Ishikawa (cell line): ENCODE measurements at regions not wholly inside any gene's neighbourhood (a gene's known extent, or its start where the extent isn't known, plus 50 kb on each side); places are given as distances from the start of the nearest gene placed in this dataset.

Experiments used
- CEBPB ChIP-seq: IDR thresholded peaks from 2 replicates; pipeline ENCODE4 v1.6.1; 2012
- CREB1 ChIP-seq: IDR thresholded peaks from 2 replicates; pipeline ENCODE4 v1.6.1; 2012; ENCODE audit warnings: low read depth
- EGR1 ChIP-seq: IDR thresholded peaks from 2 replicates; pipeline ENCODE4 v1.6.1; 2012
- EP300 ChIP-seq: IDR thresholded peaks from 2 replicates; pipeline ENCODE4 v1.6.1; 2012; ENCODE audit warnings: borderline replicate concordance
- FOXM1 ChIP-seq: IDR thresholded peaks from 2 replicates; pipeline ENCODE4 v1.6.1; 2012; ENCODE audit warnings: low read depth, borderline replicate concordance
- NFIC ChIP-seq: IDR thresholded peaks from 2 replicates; pipeline ENCODE4 v1.6.1; 2012
- RAD21 ChIP-seq: IDR thresholded peaks from 2 replicates; pipeline ENCODE4 v1.6.1; 2012; ENCODE audit warnings: low read depth
- TAF1 ChIP-seq: IDR thresholded peaks from 2 replicates; pipeline ENCODE4 v1.6.1; 2012; ENCODE audit warnings: low read depth, mild to moderate bottlenecking
- TCF12 ChIP-seq: IDR thresholded peaks from 2 replicates; pipeline ENCODE4 v1.6.1; 2012; ENCODE audit warnings: low read depth
- TEAD4 ChIP-seq: IDR thresholded peaks from 2 replicates; pipeline ENCODE4 v1.6.1; 2012
- YY1 ChIP-seq: IDR thresholded peaks from 2 replicates; pipeline ENCODE4 v1.6.1; 2012; ENCODE audit warnings: low read depth
- ZBTB7A ChIP-seq: IDR thresholded peaks from 2 replicates; pipeline ENCODE4 v1.6.1; 2012; ENCODE audit warnings: low read depth
- TF ChIP-seq, protein P1 (sequence below): IDR thresholded peaks from 2 replicates; pipeline ENCODE4 v1.6.1; 2012
- TF ChIP-seq, protein P2 (sequence below): IDR thresholded peaks from 2 replicates; pipeline ENCODE4 v1.6.1; 2012
- TF ChIP-seq, protein P3 (sequence below): IDR thresholded peaks from 2 replicates; pipeline ENCODE4 v1.6.1; 2012; ENCODE audit warnings: low read depth, mild to moderate bottlenecking

DNA sequence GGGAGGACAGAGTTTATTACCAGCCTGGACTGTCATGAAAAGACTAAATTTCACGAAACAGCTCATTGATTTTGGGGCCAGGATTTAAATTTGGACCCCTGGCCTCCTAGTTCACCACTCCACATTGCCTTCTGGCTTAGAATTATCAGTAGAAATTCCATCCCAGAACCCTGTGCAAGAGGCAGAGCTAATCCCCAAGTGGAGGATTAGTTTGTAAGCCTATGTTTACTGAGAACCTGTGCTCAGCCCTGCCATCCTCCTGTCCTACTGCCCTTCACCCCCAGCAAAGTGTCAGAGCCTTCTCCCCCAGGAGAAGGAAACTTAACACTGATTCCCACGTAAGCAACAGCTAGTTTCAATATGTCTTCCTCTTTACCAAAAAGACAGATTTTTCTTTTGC lies 99.4 kb downstream of the SST start:
- no peak for TF ChIP-seq EGR1
- TF ChIP-seq EP300 = no peak
- no peak for TF ChIP-seq CREB1
- TF ChIP-seq FOXM1 = no peak
- TF ChIP-seq, protein P1, sequence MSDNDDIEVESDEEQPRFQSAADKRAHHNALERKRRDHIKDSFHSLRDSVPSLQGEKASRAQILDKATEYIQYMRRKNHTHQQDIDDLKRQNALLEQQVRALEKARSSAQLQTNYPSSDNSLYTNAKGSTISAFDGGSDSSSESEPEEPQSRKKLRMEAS = no peak
- TF ChIP-seq YY1 = no peak
- no peak for TF ChIP-seq TEAD4
- no peak for TF ChIP-seq TCF12
- TF ChIP-seq, protein P2, sequence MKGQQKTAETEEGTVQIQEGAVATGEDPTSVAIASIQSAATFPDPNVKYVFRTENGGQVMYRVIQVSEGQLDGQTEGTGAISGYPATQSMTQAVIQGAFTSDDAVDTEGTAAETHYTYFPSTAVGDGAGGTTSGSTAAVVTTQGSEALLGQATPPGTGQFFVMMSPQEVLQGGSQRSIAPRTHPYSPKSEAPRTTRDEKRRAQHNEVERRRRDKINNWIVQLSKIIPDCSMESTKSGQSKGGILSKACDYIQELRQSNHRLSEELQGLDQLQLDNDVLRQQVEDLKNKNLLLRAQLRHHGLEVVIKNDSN = no peak
- TF ChIP-seq, protein P3, sequence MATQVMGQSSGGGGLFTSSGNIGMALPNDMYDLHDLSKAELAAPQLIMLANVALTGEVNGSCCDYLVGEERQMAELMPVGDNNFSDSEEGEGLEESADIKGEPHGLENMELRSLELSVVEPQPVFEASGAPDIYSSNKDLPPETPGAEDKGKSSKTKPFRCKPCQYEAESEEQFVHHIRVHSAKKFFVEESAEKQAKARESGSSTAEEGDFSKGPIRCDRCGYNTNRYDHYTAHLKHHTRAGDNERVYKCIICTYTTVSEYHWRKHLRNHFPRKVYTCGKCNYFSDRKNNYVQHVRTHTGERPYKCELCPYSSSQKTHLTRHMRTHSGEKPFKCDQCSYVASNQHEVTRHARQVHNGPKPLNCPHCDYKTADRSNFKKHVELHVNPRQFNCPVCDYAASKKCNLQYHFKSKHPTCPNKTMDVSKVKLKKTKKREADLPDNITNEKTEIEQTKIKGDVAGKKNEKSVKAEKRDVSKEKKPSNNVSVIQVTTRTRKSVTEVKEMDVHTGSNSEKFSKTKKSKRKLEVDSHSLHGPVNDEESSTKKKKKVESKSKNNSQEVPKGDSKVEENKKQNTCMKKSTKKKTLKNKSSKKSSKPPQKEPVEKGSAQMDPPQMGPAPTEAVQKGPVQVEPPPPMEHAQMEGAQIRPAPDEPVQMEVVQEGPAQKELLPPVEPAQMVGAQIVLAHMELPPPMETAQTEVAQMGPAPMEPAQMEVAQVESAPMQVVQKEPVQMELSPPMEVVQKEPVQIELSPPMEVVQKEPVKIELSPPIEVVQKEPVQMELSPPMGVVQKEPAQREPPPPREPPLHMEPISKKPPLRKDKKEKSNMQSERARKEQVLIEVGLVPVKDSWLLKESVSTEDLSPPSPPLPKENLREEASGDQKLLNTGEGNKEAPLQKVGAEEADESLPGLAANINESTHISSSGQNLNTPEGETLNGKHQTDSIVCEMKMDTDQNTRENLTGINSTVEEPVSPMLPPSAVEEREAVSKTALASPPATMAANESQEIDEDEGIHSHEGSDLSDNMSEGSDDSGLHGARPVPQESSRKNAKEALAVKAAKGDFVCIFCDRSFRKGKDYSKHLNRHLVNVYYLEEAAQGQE = no peak
- TF ChIP-seq TAF1 = no peak
- TF ChIP-seq CEBPB = no peak
- TF ChIP-seq NFIC = no peak
- no peak for TF ChIP-seq RAD21
- TF ChIP-seq ZBTB7A = no peak

DNA sequence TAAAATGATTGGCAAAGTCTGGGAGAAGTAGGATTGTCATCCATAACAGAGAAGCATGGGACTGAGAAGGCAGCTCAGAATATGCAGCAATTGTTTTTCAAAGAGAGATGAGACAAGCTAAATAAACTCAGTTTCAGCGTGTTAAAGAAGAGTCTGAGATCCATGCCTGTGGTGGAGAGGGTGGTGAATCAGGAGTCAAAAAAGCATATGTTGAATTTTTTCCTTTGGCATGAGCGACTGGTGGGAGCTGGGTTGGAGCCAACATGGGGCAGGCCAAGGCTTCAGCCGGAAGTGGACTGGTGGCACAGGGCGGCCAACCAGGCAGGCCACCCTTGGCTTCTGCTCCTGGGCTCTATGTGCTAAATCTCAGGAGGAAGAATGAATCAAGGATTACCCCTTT lies 102.0 kb downstream of the SST start:
- TF ChIP-seq TEAD4 (no peak), CEBPB (no peak), NFIC (no peak), EGR1 (no peak), RAD21 (no peak), TAF1 (no peak), FOXM1 (no peak), ZBTB7A (no peak), CREB1 (no peak), TCF12 (no peak), YY1 (no peak), EP300 (no peak)
- TF ChIP-seq, protein P3 = no peak
- TF ChIP-seq, protein P1 = no peak
- TF ChIP-seq, protein P2 = no peak

DNA sequence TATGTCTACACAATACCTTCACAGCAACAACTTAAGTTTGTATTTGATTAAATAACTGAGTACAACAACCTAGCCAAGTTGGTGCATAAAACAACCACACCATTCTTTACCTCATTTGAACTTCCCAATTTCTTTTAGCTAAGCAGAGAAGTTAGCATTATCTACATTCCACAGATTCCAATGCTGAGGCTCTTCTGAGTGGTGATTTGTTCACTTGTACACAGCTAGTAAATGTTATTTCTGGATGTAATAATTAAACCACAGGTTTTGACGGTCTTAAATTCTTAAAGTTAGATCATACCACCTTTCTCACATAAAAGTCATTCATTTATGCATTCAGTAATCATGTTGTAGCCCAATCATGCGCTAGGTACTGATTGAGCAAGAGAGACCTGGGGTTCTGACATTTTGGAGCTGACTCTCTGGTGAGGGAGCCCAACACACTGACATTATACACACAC lies 102.5 kb downstream of the SST start:
- TF ChIP-seq CEBPB = no peak
- no peak for TF ChIP-seq TAF1
- TF ChIP-seq EGR1 = no peak
- TF ChIP-seq, protein P3 = no peak
- no peak for TF ChIP-seq NFIC
- TF ChIP-seq, protein P1 = no peak
- TF ChIP-seq TEAD4 = no peak
- TF ChIP-seq, protein P2 = no peak
- TF ChIP-seq CREB1 = no peak
- TF ChIP-seq TCF12 = no peak
- no peak for TF ChIP-seq FOXM1
- TF ChIP-seq YY1 = no peak
- no peak for TF ChIP-seq EP300
- TF ChIP-seq RAD21 = no peak
- no peak for TF ChIP-seq ZBTB7A
